ENCODE measurements at regions not wholly inside any gene's neighbourhood (a gene's known extent, or its start where the extent isn't known, plus 50 kb on each side); places are given as distances from the start of the nearest gene placed in this dataset.

DNA sequence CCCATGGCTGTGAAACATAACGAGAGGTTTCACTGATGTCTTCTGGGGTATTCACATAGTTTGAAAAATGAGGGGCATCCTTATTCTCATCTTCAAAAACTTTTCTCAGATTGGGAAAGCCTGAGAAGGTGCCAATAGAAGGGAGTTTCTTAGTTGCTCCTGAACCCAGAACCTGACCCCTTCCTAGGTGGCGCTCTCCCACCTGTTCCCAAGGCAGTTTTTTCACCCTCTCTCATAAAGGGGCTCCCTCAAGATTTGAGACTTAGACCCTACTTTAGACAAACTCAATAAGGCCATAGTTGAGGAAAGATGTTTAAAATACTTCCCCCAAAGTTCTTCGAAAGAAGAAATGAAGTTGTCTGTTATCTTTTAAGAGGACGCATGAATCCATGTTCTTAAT is 142.2 kb downstream of the FGF9 start:
- H3K27ac Mint-ChIP-seq (ENCODE audit: unreplicated experiment), result no peak overlapping the region

DNA sequence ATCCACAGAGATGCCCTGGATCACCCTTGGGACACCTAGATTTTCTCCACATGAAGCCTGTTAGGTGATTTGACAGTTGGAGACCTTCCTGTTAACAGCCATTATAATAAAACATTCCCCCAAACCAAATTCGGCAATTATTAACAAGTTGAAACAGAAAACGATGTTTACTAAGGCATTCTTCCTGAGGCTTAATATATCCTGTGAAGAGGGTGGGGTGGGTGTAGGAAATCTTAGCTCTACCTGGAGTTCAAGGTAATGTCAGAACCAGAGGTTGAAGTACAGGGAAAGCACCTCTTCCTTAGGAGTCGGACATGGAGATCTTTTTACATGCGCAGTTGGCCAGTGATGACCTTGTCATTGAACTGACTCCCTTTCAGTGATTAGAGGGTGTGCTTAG is 143.0 kb downstream of the FGF9 start:
- Mint-ChIP-seq H3K9me3 (ENCODE audit: low read depth) (peaks cover 4% of the 10 kb centered on the region), H3K4me1 (ENCODE audit: low read depth) (peaks cover 6% of the 10 kb centered on the region), H3K27me3 (ENCODE audit: low read depth) (peaks cover 16% of the 10 kb centered on the region), H3K27ac (ENCODE audit: unreplicated experiment) (no peak overlapping the region), H3K4me3 (ENCODE audit: unreplicated experiment) (no peak overlapping the region), H3K36me3 (ENCODE audit: low read depth) (peaks cover 2% of the 10 kb centered on the region)
- TF ChIP-seq, protein P1, sequence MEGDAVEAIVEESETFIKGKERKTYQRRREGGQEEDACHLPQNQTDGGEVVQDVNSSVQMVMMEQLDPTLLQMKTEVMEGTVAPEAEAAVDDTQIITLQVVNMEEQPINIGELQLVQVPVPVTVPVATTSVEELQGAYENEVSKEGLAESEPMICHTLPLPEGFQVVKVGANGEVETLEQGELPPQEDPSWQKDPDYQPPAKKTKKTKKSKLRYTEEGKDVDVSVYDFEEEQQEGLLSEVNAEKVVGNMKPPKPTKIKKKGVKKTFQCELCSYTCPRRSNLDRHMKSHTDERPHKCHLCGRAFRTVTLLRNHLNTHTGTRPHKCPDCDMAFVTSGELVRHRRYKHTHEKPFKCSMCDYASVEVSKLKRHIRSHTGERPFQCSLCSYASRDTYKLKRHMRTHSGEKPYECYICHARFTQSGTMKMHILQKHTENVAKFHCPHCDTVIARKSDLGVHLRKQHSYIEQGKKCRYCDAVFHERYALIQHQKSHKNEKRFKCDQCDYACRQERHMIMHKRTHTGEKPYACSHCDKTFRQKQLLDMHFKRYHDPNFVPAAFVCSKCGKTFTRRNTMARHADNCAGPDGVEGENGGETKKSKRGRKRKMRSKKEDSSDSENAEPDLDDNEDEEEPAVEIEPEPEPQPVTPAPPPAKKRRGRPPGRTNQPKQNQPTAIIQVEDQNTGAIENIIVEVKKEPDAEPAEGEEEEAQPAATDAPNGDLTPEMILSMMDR (IDR thresholded peaks at IDR 0.05), result no peak
- no peak for DNase-seq (ENCODE audit: low spot score)

More for the DNA sequence above, 142.2 kb downstream of the FGF9 start:
- TF ChIP-seq, protein P1 (IDR thresholded peaks at IDR 0.05), result no peak
- Mint-ChIP-seq H3K4me3 (ENCODE audit: unreplicated experiment) (no peak overlapping the region), H3K9me3 (ENCODE audit: low read depth) (no peaks in the 10 kb centered on the region), H3K36me3 (ENCODE audit: low read depth) (peaks cover 2% of the 10 kb centered on the region), H3K27me3 (ENCODE audit: low read depth) (peaks cover 16% of the 10 kb centered on the region), H3K4me1 (ENCODE audit: low read depth) (peaks cover 6% of the 10 kb centered on the region)
- DNase-seq (ENCODE audit: low spot score), result no peak

DNA sequence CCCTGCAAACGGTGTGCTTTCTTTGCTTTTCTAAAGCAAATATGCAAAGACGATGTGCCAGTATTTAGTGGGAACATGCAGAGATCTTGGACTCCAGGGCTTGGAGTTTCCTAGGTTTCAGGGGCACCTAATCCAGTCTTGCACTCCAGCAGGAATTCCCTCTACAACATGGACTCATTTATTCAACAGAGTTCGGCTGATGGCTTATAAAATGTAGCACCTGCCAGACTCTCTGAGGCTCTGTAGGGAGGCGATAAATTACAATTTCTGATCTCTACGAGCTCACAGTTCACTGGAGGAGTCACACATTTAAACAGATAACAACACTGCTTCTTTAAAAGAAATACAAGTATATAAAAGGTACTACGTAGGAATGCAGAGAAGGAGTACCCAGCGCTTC is 143.7 kb downstream of the FGF9 start:
- TF ChIP-seq, protein P1 (IDR thresholded peaks at IDR 0.05), result no peak
- Mint-ChIP-seq H3K9me3 (ENCODE audit: low read depth) (peaks cover 4% of the 10 kb centered on the region), H3K4me1 (ENCODE audit: low read depth) (peaks cover 6% of the 10 kb centered on the region), H3K27me3 (ENCODE audit: low read depth) (peaks cover 16% of the 10 kb centered on the region), H3K36me3 (ENCODE audit: low read depth) (peaks cover 2% of the 10 kb centered on the region), H3K27ac (ENCODE audit: unreplicated experiment) (no peak overlapping the region), H3K4me3 (ENCODE audit: unreplicated experiment) (no peak overlapping the region)
- no peak for DNase-seq (ENCODE audit: low spot score)

DNA sequence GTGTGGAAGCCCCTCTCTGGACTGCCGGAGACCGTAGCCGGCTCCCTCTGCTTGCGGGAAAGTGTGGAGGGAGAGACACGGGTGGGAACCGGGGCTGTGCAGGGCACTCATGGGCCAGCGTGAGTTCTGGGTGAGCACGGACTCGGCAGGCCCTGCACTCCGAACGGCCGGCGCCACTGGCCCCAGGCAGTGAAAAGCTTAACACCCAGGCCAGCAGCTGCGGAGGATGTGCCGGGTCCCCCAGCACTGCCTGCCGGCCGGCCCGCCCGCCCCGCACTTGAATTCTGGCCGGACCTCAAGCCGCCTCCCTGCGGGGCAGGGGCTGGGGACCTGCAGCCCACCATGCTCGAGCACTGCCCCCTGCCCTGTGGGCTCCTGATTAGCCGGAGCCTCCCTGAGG is 147.0 kb downstream of the FGF9 start:
- Mint-ChIP-seq H3K27ac (ENCODE audit: unreplicated experiment) (no peak overlapping the region), H3K4me1 (ENCODE audit: low read depth) (no peaks in the 10 kb centered on the region), H3K9me3 (ENCODE audit: low read depth) (peaks cover 4% of the 10 kb centered on the region), H3K4me3 (ENCODE audit: unreplicated experiment) (no peak overlapping the region), H3K36me3 (ENCODE audit: low read depth) (no peaks in the 10 kb centered on the region), H3K27me3 (ENCODE audit: low read depth) (peaks cover 4% of the 10 kb centered on the region)
- DNase-seq (ENCODE audit: low spot score), result no peak
- TF ChIP-seq, protein P1 (IDR thresholded peaks at IDR 0.05), result no peak

DNA sequence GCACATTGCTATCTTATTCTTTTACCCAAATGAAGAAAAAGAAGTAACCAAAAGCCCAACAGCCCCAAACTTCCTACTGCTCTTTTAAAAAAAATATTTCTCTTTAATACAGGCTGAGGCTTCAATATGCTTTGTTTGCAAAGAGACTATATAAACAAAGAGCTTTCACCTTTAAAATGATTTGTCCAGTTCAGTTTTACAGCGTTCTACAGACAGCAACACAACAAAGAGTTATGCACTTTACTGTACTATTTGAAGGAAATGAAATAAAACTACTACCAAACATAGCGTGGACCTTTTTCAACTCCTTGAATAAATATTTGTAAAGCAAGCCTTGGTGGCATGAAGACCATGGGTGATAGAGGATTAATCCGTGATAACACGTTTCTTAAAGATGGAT is 151.2 kb downstream of the FGF9 start:
- Mint-ChIP-seq H3K4me3 (ENCODE audit: unreplicated experiment) (no peak overlapping the region), H3K27ac (ENCODE audit: unreplicated experiment) (no peak overlapping the region), H3K27me3 (ENCODE audit: low read depth) (peaks cover 2% of the 10 kb centered on the region), H3K36me3 (ENCODE audit: low read depth) (no peaks in the 10 kb centered on the region), H3K9me3 (ENCODE audit: low read depth) (peaks cover 7% of the 10 kb centered on the region), H3K4me1 (ENCODE audit: low read depth) (no peaks in the 10 kb centered on the region)
- TF ChIP-seq, protein P1 (IDR thresholded peaks at IDR 0.05), result no peak
- no peak for DNase-seq (ENCODE audit: low spot score)
